ENCODE measurements at regions not wholly inside any gene's neighbourhood (a gene's known extent, or its start where the extent isn't known, plus 50 kb on each side); places are given as distances from the start of the nearest gene placed in this dataset.

- H3K4me1 Mint-ChIP-seq (ENCODE audit: low read depth): no peaks in the 10 kb centered on the region
These were observed 62.1 kb upstream of the SHH start for GRCh38 chr7:155874411-155874810.

DNA sequence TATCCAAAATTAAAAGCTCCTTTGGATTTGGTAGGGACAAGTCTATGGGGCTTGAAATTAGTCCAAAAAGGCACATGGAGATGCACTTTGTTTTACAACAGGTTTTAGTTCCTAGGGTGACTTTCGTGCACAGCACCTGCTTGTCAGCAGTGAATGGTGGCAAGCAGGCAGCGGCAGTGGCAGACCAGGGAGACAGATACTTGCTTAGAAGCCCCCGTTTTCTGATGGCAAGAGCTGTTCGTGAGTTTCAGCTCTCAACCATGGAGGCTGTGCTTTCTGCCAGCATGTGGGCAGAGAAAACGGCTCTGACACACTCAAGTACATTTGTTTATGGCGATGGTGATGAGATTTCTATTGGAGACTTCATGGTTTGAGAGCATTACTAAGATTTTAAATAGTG is 61.7 kb upstream of the SHH start:
- H3K9me3 Mint-ChIP-seq: no peaks in the 10 kb centered on the region
- H3K27ac Mint-ChIP-seq: no peak overlapping the region
- H3K27me3 Mint-ChIP-seq: no peaks in the 10 kb centered on the region
- POLR2A ChIA-PET: no interaction called here
- ATAC-seq (no peak), DNase-seq (no peak)
- intact Hi-C loops (cut with micrococcal nuclease): no loop called here
- TF ChIP-seq CTCF (IDR thresholded peaks at IDR 0.05): no peak
- H3K36me3 Mint-ChIP-seq (ENCODE audit: low read depth): no peaks in the 10 kb centered on the region
- CTCF ChIA-PET: no interaction called here
- H3K4me3 Mint-ChIP-seq: no peak overlapping the region
- no peaks in the 10 kb centered on the region for H3K4me1 Mint-ChIP-seq (ENCODE audit: low read depth)

More at GRCh38 chr7:155874411-155874810, 62.1 kb upstream of the SHH start:
- Mint-ChIP-seq H3K27ac (no peak overlapping the region), H3K9me3 (no peaks in the 10 kb centered on the region), H3K4me3 (no peak overlapping the region), H3K27me3 (no peaks in the 10 kb centered on the region), H3K36me3 (ENCODE audit: low read depth) (no peaks in the 10 kb centered on the region)
- TF ChIP-seq CTCF (IDR thresholded peaks at IDR 0.05): no peak
- intact Hi-C loops (cut with micrococcal nuclease): no loop called here
- POLR2A ChIA-PET: no interaction called here
- no peak for DNase-seq
- ATAC-seq: no peak
- CTCF ChIA-PET: no interaction called here

DNA sequence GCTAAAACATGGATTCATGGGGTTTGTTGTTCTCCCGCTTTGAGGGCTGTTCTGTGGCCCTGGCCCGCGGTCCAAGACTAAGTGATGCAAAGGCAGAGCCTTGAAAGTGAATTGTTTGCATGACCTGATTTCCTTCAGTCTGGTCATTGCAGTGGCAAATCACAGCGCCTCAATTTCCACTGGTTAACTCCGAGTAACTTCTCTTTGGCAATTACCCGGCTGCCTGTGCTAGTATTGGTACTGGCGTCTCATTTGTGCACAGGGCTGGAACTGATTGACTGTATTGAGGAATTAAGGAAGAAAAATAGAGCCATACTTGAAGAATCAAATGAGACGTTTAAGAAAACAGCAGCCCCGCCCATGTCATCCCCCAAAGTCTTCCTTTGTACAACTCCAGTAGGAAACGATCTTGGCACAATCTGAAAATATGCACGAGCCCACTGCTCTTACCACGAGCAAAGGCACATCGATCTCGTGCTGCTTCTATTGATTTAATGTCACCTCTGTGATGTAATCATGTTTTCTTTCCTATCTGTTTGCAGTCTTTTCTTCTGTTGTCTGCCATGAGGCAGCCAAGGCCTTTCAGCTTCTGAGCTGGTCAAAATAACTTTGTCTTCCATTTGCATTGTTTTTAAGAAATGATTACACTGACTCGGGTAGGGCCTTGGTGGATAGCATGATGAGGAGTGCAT is 60.6 kb upstream of the SHH start:
- H3K27me3 Mint-ChIP-seq: no peaks in the 10 kb centered on the region
- ChIA-PET POLR2A (no interaction called here), CTCF (no interaction called here)
- ATAC-seq (no peak), DNase-seq (no peak)
- no peaks in the 10 kb centered on the region for H3K4me1 Mint-ChIP-seq (ENCODE audit: low read depth)
- H3K27ac Mint-ChIP-seq: no peak overlapping the region
- no peaks in the 10 kb centered on the region for H3K36me3 Mint-ChIP-seq (ENCODE audit: low read depth)
- H3K4me3 Mint-ChIP-seq: no peak overlapping the region
- H3K9me3 Mint-ChIP-seq: no peaks in the 10 kb centered on the region
- intact Hi-C loops (cut with micrococcal nuclease): no loop called here
- TF ChIP-seq CTCF (IDR thresholded peaks at IDR 0.05): no peak

DNA sequence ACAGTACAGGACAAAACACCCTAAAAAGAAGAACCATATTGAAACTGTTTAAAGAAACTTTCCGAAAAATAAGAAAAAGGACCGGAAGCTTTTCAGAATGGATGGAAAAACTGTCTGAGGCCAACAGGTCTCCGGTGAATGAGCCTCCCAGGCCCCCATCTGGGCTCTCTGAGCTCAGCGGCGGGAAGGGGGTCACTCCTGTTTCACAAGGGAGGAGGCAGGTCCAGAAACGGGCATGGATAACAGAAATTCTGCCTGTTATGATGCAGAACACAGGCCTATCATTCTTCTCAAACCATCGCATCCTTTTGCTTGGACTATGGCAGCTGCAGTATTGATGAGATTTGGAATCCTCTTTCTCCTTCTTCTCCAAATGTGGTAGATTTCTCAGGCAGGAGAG is 58.9 kb upstream of the SHH start:
- ChIA-PET CTCF (no interaction called here), POLR2A (no interaction called here)
- DNase-seq (no peak), ATAC-seq (no peak)
- Mint-ChIP-seq H3K36me3 (ENCODE audit: low read depth) (no peaks in the 10 kb centered on the region), H3K27ac (no peak overlapping the region), H3K4me3 (no peak overlapping the region), H3K9me3 (no peaks in the 10 kb centered on the region), H3K4me1 (ENCODE audit: low read depth) (no peaks in the 10 kb centered on the region), H3K27me3 (no peaks in the 10 kb centered on the region)
- intact Hi-C loops (cut with micrococcal nuclease): no loop called here
- TF ChIP-seq CTCF (IDR thresholded peaks at IDR 0.05): no peak

GRCh38 chr7:155870334-155871180 is 58.3 kb upstream of the SHH start:
- Mint-ChIP-seq H3K36me3 (ENCODE audit: low read depth) (no peaks in the 10 kb centered on the region), H3K27ac (no peak overlapping the region), H3K27me3 (peaks cover 2% of the 10 kb centered on the region), H3K9me3 (no peaks in the 10 kb centered on the region), H3K4me1 (ENCODE audit: low read depth) (no peaks in the 10 kb centered on the region), H3K4me3 (no peak overlapping the region)
- ATAC-seq (no peak), DNase-seq (no peak)
- intact Hi-C loops (cut with micrococcal nuclease): no loop called here
- no peak for TF ChIP-seq CTCF (IDR thresholded peaks at IDR 0.05)
- ChIA-PET CTCF (no interaction called here), POLR2A (no interaction called here)
